H54 (cell line): ENCODE measurements at regions not wholly inside any gene's neighbourhood (a gene's known extent, or its start where the extent isn't known, plus 50 kb on each side); places are given as distances from the start of the nearest gene placed in this dataset.

Experiments
- DNase-seq: peaks from one replicate; pipeline ENCODE4 v3.0.0; 2011; ENCODE audit warnings: low spot score, mixed read lengths; ENCODE audit not compliant: insufficient read length
- FAIRE-seq: peaks from 3 replicates; lab custom pipeline; 2011; peaks lifted over from hg19 to GRCh38; lab: Jason Lieb, UNC
- POLR2A ChIP-seq: IDR thresholded peaks from 2 replicates; pipeline ENCODE4 v1.6.1; 2011; ENCODE audit warnings: low read depth, mild to moderate bottlenecking, low read length

DNA sequence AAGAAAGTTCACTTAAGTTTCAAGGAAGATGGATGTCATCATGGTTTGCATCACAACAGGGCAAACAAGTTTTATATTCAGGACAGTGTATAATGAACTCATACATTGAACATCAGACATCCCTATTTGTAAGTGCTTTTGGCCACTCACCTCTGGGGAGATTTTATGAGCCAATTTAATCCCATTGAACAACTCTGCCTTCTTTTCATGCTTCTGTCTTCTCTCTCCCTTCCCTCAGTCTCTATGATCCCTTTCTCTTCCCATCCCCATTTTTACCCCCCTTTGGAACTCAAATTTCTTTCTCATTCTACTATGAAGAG lies 234.3 kb upstream of the POU2AF2 start:
- FAIRE-seq = no peak
- TF ChIP-seq POLR2A = no peak
- no peak for DNase-seq

DNA sequence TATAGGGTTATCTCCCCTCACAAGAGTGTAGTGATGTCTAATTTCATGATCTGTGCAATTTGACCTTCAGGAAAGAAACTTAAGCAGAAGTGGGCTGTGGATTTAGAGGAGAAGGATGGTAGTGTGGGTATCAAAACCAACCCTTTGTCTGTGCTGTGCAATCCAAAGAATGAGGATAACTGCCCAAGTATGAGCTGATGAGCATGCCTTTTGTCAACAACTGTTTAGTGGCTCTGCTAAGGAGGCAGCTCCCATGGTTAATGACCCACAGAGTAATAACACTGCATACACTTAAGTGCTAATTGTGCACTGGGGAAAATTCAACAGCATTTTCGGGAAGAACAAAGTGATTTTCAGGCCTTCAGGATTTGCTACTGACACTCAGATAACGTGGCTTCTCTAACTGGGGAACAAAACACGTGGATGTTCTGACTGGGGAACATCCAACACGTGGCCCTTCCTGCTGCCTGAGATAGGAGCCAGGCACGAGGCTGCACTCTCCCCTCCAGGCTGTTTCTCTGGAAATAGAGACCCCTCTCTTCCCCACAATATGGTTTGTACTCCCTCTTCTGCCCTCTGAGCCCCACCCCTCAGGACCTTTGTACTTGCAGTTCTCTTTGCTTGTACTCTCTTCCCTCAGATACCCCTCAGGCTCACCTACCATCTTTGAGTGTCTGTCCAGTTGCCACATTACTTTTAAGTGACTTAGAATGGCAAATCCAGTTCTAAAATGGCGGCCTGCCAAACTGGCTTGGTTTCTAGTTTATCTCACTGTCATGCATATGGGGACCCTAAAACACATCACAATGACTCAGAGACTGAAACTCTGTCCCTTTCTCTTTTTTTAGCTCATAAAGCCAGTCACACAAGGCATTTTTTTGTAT lies 234.9 kb upstream of the POU2AF2 start:
- DNase-seq (no peak), FAIRE-seq (no peak)
- no peak for TF ChIP-seq POLR2A

- FAIRE-seq (no peak), DNase-seq (no peak)
- TF ChIP-seq POLR2A = no peak
These were observed 239.3 kb upstream of the POU2AF2 start for GRCh38 chr11:111006227-111006626.

DNA sequence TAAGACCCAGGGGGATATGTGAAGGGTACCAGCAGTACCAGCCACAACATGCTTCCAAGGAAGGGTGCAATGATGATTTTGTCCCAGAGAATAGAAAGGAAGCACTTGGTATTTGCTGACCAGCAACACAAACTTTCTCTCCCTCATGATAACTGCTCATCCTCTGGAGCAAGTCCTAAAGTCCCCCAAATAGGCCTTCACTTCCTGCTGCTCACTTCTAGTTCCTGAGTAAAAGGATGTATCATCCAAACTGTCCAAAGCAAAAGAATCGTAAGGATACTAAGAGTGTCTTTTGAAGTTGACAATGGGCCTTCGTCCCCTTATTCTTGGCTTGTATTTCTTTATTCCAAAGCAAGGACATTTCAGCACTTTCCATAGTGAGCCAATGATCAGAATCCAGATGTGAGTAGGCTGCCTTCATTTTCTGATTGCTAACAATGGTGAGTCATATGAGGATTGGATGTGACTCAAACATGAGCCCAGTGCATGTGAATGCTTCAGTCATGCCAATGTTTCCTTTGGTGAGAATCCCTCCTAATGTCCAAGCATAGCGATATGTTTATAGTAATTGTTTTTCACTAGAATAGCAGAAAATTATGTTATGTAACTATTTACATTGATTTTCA lies 243.4 kb upstream of the POU2AF2 start:
- no peak for DNase-seq
- no peak for TF ChIP-seq POLR2A
- no peak for FAIRE-seq

- TF ChIP-seq POLR2A = no peak
- FAIRE-seq (no peak), DNase-seq (no peak)
These were observed 244.5 kb upstream of the POU2AF2 start for GRCh38 chr11:111001081-111001430.

DNA sequence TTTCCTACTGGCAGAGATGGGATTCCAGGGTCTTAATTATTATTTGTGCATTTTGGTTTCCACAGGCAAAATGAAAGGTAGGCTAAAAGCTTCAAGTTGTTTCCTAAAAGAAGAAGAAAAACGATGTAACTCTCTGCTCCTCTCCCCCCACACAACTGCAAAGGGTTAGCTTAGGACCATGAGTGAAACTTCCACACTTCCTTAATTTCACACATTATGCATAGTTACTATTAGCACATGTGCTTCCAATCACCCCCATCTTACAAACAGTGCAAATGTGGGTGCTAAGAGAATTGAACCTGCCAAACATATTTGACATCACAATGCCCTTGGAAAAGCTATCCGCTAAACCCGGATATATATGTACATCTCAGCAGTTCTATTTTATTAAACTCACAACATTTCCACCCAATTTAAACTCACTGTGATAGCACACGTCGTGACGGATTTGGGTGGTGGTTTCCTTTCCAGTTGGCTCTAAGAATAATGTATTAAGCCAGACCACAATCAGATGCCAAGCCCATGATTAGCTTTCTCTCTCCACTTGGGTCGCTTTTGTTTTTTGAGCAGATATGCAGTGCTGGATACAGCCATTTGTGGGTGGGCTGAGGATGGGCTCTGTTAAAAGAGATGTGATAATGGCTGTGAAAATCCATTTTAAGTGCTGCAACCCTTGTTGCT lies 245.0 kb upstream of the POU2AF2 start:
- TF ChIP-seq POLR2A = no peak
- no peak for FAIRE-seq
- no peak for DNase-seq

GRCh38 chr11:110992481-110992880 lies 253.0 kb upstream of the POU2AF2 start:
- no peak for TF ChIP-seq POLR2A
- FAIRE-seq (no peak), DNase-seq (no peak)

DNA sequence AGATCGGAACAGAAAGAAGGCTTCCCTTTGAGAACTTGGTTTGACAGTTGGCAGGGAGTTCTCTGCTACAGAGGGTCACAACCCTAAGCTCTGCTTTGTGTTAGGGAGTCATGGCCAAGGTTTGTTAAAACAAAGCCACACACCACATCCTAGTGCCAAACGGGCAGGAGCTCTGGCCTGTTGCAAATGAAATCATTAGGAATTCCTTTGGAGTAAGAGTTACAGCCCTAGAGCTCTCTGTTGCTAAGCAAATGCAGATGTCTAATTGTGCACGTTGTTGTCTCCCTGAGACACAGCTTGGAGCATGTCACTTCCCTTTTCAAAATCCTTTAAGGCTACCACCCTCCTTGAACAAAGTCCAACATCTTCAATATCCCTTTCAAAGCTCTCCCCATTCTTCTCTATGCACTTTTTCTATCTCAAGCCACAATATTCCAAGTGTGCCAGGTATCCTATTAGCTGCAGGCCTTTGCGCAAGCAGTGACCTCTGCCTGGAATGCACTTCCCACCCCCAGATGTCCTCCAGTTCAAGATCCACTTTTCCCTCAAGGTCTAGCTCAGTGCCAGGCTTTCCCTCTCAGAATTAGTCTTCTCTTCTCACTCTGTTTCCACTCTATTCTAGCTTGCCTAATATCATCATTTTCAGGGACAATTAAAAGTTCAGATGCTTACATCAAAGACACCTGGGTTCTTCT lies 253.7 kb upstream of the POU2AF2 start:
- TF ChIP-seq POLR2A = no peak
- DNase-seq (no peak), FAIRE-seq (no peak)

- no peak for TF ChIP-seq POLR2A
- FAIRE-seq (no peak), DNase-seq (no peak)
These were observed 255.2 kb upstream of the POU2AF2 start for GRCh38 chr11:110990311-110990710.

- no peak for DNase-seq
- no peak for FAIRE-seq
- TF ChIP-seq POLR2A = no peak
These were observed 255.9 kb upstream of the POU2AF2 start for GRCh38 chr11:110989428-110990133.

GRCh38 chr11:110988671-110989070 lies 256.9 kb upstream of the POU2AF2 start:
- FAIRE-seq (no peak), DNase-seq (no peak)
- TF ChIP-seq POLR2A = no peak

DNA sequence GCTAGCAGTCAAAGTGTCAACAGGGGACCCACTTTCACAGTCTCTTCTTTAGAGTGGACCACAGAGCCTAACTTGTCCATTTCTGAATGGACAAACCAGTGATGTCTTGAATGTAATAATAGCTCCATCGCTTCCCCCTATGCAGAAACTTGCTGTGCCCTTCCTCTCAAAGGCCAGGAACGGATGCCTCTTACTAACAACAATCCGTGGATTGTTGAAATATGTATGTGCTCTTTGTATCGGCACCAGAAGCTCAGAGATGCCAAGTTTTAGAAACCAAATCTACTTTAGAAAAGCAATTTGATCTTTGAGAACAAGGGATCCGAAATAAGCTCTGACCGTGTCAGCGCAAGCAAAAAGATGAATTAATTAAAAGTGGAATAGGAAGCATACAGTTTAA lies 259.5 kb upstream of the POU2AF2 start:
- TF ChIP-seq POLR2A = no peak
- FAIRE-seq = no peak
- DNase-seq = no peak

DNA sequence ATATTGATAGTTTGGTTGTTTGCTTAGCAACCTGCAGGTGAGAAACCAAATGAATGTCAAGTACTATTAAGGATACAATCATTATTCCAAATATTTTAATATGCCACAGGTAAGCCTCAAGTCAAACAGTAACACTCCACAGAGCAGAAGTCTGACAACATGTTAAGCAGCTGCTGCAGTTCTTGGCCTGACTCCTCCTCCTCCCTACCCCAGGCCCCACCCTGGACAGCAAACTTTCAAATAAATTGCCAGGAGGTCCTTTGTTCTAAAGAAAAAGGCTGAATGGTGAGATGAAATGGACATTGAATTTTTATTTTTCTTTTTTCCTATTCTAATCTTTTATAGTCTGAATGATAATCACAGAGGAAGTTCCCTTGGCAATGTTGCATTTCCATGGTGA lies 260.0 kb upstream of the POU2AF2 start:
- TF ChIP-seq POLR2A = no peak
- no peak for FAIRE-seq

More for the DNA sequence above, 260.0 kb upstream of the POU2AF2 start:
- no peak for DNase-seq
